SK-N-SH (cell line): ENCODE measurements at regions not wholly inside any gene's neighbourhood (a gene's known extent, or its start where the extent isn't known, plus 50 kb on each side); places are given as distances from the start of the nearest gene placed in this dataset.

Experiments used
- CTCF ChIA-PET: fragments of 300-600, 350-600 bp; formaldehyde crosslinking; extraction: SDS; loops from one replicate; lab custom pipeline; 2021; lab: Yijun Ruan, JAX
- POLR2A ChIA-PET: fragments of 350-600 bp; sonication (Branson Sonifier 250); formaldehyde crosslinking; extraction: SDS; loops from one replicate; lab custom pipeline; 2020; ENCODE audit warnings: antibody characterized with exemption, inconsistent platforms; lab: Yijun Ruan, JAX
- DNase-seq: peaks from one replicate; pipeline ENCODE4 v3.0.0; 2012
- H2AFZ ChIP-seq: fragments of 200-600 bp; sonication (generic); 2 replicates; pipeline ENCODE4 v1.8.1; 2016; ENCODE audit warnings: antibody characterized with exemption, mild to moderate bottlenecking, low read depth
- H3F3A ChIP-seq: fragments of 200-600 bp; sonication (generic); replicated peaks from 2 replicates; pipeline ENCODE3; 2016; ENCODE audit warnings: antibody characterized with exemption, mild to moderate bottlenecking; ENCODE audit not compliant: insufficient read depth
- H3K27ac ChIP-seq, 2 experiments: fragments of 200-500 bp in 1 of 2; fragments of 200-600 bp in 1 of 2; sonication (Bioruptor generic) in 1 of 2; sonication (generic), shearing (Covaris generic) in 1 of 2; 2 replicates each; pipeline versions ENCODE4 v1.5.1 to v1.6.1; 2014 to 2016; ENCODE audit warnings: low read depth in 2 of 2, inconsistent platforms in 1 of 2, low read length in 1 of 2, mild to moderate bottlenecking in 1 of 2, mixed read lengths in 1 of 2
- H3K27me3 ChIP-seq: fragments of 200-600 bp; sonication (generic), shearing (Covaris generic); 2 replicates; pipeline ENCODE4 v1.6.1; 2016; ENCODE audit warnings: mixed run types; ENCODE audit not compliant: insufficient read depth
- H3K36me3 ChIP-seq, 2 experiments: fragments of 200-500 bp in 1 of 2; fragments of 200-600 bp in 1 of 2; sonication (Bioruptor generic) in 1 of 2; sonication (generic) in 1 of 2; replicated peaks in 1 of 2; 2 replicates each; pipeline versions ENCODE3 to v1.5.1; 2014 to 2016; ENCODE audit warnings: low read length in 1 of 2, mild to moderate bottlenecking in 1 of 2; ENCODE audit not compliant: insufficient read depth in 2 of 2, control insufficient read depth in 1 of 2
- H3K4me1 ChIP-seq, 2 experiments: fragments of 200-500 bp in 1 of 2; fragments of 200-600 bp in 1 of 2; sonication (Bioruptor generic) in 1 of 2; sonication (generic), shearing (Covaris generic) in 1 of 2; 2 replicates each; pipeline versions ENCODE4 v1.5.1 to v1.6.1; 2014 to 2016; ENCODE audit warnings: low read depth in 1 of 2, low read length in 1 of 2, mixed run types in 1 of 2; ENCODE audit not compliant: insufficient read depth in 2 of 2, control insufficient read depth in 1 of 2
- H3K4me2 ChIP-seq: fragments of 200-600 bp; sonication (generic), shearing (Covaris generic); 2 replicates; pipeline ENCODE4 v1.6.1; 2017; ENCODE audit warnings: mixed run types
- H3K4me3 ChIP-seq, 2 experiments: fragments of 200-500 bp in 1 of 2; fragments of 200-600 bp in 1 of 2; sonication (Bioruptor generic) in 1 of 2; sonication (generic), shearing (Covaris generic) in 1 of 2; 2 replicates each; pipeline versions ENCODE4 v1.5.1 to v1.8.1; 2014 to 2016; ENCODE audit warnings: low read depth in 2 of 2, inconsistent platforms in 1 of 2, low read length in 1 of 2, mild to moderate bottlenecking in 1 of 2, mixed read lengths in 1 of 2, moderate library complexity in 1 of 2
- H3K79me2 ChIP-seq: fragments of 200-600 bp; sonication (generic); 2 replicates; pipeline ENCODE4 v1.8.1; 2017; ENCODE audit warnings: mild to moderate bottlenecking; ENCODE audit not compliant: insufficient read depth
- H3K9ac ChIP-seq: fragments of 200-600 bp; sonication (generic); 2 replicates; pipeline ENCODE4 v1.6.1; 2017; ENCODE audit warnings: mixed run types
- H3K9me2 ChIP-seq: fragments of 200-600 bp; sonication (generic); 2 replicates; pipeline ENCODE4 v1.6.1; 2017; ENCODE audit warnings: mixed run types
- H3K9me3 ChIP-seq: fragments of 200-600 bp; sonication (generic); 2 replicates; pipeline ENCODE4 v1.6.1; 2017; ENCODE audit warnings: mixed run types, mild to moderate bottlenecking, moderate library complexity
- H4K20me1 ChIP-seq: fragments of 200-600 bp; sonication (generic); 2 replicates; pipeline ENCODE4 v1.6.1; 2017; ENCODE audit warnings: mild to moderate bottlenecking, mixed run types; ENCODE audit not compliant: insufficient read depth
- EZH2phosphoT487 ChIP-seq: fragments of 200-600 bp; sonication (generic); IDR thresholded peaks from 2 replicates; pipeline ENCODE4 v1.6.1; 2017; ENCODE audit warnings: low read depth, mixed run types, mild to moderate bottlenecking, antibody characterized with exemption, moderate library complexity, borderline replicate concordance
- FOXJ3 ChIP-seq: sonication (generic); formaldehyde crosslinking; IDR thresholded peaks from 2 replicates; pipeline ENCODE4 v1.5.1; 2020; ENCODE audit warnings: mild to moderate bottlenecking, missing genetic modification reagents
- FOXM1 ChIP-seq: IDR thresholded peaks from 2 replicates; pipeline ENCODE4 v1.4.0; 2012; ENCODE audit warnings: low read depth, mild to moderate bottlenecking
- GABPA ChIP-seq: IDR thresholded peaks from 2 replicates; pipeline ENCODE4 v1.4.0; 2012; ENCODE audit warnings: low read depth, mild to moderate bottlenecking
- MEF2A ChIP-seq: IDR thresholded peaks from 2 replicates; pipeline ENCODE4 v1.4.0; 2012; ENCODE audit warnings: low read depth, borderline replicate concordance
- MXI1 ChIP-seq: IDR thresholded peaks from 2 replicates; pipeline ENCODE4 v1.6.1; 2012; ENCODE audit warnings: mild to moderate bottlenecking, low read depth, low read length, improper control_type of control experiment
- NRF1 ChIP-seq: IDR thresholded peaks from 2 replicates; pipeline ENCODE4 v1.6.1; 2012; ENCODE audit warnings: low read depth, mild to moderate bottlenecking, low read length
- RXRA ChIP-seq: IDR thresholded peaks from 2 replicates; pipeline ENCODE4 v1.4.0; 2012; ENCODE audit warnings: low read depth, mild to moderate bottlenecking, borderline replicate concordance
- TAF1 ChIP-seq: IDR thresholded peaks from 2 replicates; pipeline ENCODE4 v1.6.1; 2012; ENCODE audit warnings: low read depth, mild to moderate bottlenecking, low read length, moderate library complexity, borderline replicate concordance
- WGBS: methylation state at CpG from one replicate; pipeline ENCODE4 v1.1.6; 2017; ENCODE audit warnings: low lambda C conversion rate; 5-methylcytosine and 5-hydroxymethylcytosine counted together
- TF ChIP-seq, protein P1 (sequence below): fragments of 150-350 bp; IDR thresholded peaks from 2 replicates; pipeline ENCODE4 v1.6.1; 2016; ENCODE audit warnings: mild to moderate bottlenecking, low read depth, low read length
- TF ChIP-seq, protein P2 (sequence below): IDR thresholded peaks from 2 replicates; pipeline ENCODE4 v1.4.0; 2012; ENCODE audit warnings: low read depth, borderline replicate concordance
- TF ChIP-seq, protein P3 (sequence below): IDR thresholded peaks from 2 replicates; pipeline ENCODE4 v1.6.1; 2012; ENCODE audit warnings: mild to moderate bottlenecking, low read depth, low read length, moderate library complexity

GRCh38 chr11:10938650-10939387 is 81.0 kb upstream of the ZBED5 start:
- Histone ChIP-seq H3K4me2 (no peak overlapping the region), H3K9me2 (no peaks in the 10 kb centered on the region), H4K20me1 (no peaks in the 10 kb centered on the region), H3K27me3 (no peaks in the 10 kb centered on the region), H3K4me1 (peaks cover 0 to 3% of the 10 kb centered on the region in 2 experiments; a peak in 1 of 4 replicates), H3K79me2 (no peaks in the 10 kb centered on the region), H3F3A (no peaks in the 10 kb centered on the region), H3K9me3 (no peaks in the 10 kb centered on the region), H3K36me3 (no peaks in the 10 kb centered on the region), H3K4me3 (no peak overlapping the region), H3K27ac (no peak overlapping the region), H3K9ac (no peak overlapping the region), H2AFZ (no peak overlapping the region)
- DNase-seq: no peak
- TF ChIP-seq NRF1: no peak
- TF ChIP-seq, protein P1, sequence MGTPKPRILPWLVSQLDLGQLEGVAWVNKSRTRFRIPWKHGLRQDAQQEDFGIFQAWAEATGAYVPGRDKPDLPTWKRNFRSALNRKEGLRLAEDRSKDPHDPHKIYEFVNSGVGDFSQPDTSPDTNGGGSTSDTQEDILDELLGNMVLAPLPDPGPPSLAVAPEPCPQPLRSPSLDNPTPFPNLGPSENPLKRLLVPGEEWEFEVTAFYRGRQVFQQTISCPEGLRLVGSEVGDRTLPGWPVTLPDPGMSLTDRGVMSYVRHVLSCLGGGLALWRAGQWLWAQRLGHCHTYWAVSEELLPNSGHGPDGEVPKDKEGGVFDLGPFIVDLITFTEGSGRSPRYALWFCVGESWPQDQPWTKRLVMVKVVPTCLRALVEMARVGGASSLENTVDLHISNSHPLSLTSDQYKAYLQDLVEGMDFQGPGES: no peak
- TF ChIP-seq FOXM1: no peak
- TF ChIP-seq FOXJ3 (CRISPR knock-in tag): no peak
- ChIA-PET CTCF (interaction anchor here (0.8 to 3.4 kb wide), 3 partner anchors 84 to 849 kb away, joined by 3 to 22 read pairs (median 4); no protein-coding TSS in a partner anchor), POLR2A (no interaction called here)
- WGBS: 59% methylated on average over 5 of the region's 5 CpGs

- Histone ChIP-seq H2AFZ (no peak overlapping the region), H3K4me2 (no peak overlapping the region), H3F3A (peaks cover 2% of the 10 kb centered on the region), H3K79me2 (no peaks in the 10 kb centered on the region), H4K20me1 (no peaks in the 10 kb centered on the region), H3K9ac (no peak overlapping the region), H3K9me3 (no peaks in the 10 kb centered on the region), H3K4me1 (peaks cover 0 to 3% of the 10 kb centered on the region in 2 experiments; a peak in 1 of 4 replicates), H3K36me3 (no peaks in the 10 kb centered on the region), H3K9me2 (no peaks in the 10 kb centered on the region), H3K27ac (no peak overlapping the region), H3K4me3 (no peak overlapping the region), H3K27me3 (no peaks in the 10 kb centered on the region)
- DNase-seq: no peak
- 100% methylated on average over 2 of the region's 5 CpGs for WGBS
- ChIA-PET POLR2A (no interaction called here), CTCF (interaction anchor here (3.4 kb wide), 1 partner anchor 850 kb away, joined by 22 read pairs; no protein-coding TSS in a partner anchor)
- TF ChIP-seq RXRA (no peak), EZH2phosphoT487 (no peak), TAF1 (no peak), MEF2A (no peak), GABPA (no peak)
Observed at GRCh38 chr11:10938231-10938630, 80.4 kb upstream of the ZBED5 start.

DNA sequence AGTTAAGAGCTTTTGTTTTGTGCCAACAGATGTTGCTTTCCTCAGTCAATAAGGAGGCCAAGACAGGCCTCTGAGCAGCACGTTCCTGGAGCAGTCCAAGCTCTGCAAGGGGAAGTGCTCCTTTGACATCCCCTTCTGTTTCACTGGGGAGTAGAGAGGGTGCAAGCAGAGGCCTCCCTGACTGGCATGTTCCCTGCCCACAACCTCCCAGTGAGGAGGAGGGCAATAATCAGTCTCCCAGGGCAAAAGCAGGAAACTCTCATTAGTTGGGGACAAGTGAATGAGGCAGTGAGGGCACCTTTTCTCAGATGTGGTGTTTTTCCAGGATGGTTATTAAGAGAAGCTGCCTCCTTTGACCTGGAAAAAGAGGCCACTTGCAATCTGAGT is 79.5 kb upstream of the ZBED5 start:
- POLR2A ChIA-PET: interaction anchor here (1.3 kb wide), 1 partner anchor 129 kb away, joined by 3 read pairs; the partner anchor contains the start of gene EIF4G2
- Histone ChIP-seq H3K4me2 (no peak overlapping the region), H3K79me2 (no peaks in the 10 kb centered on the region), H3K9me3 (no peaks in the 10 kb centered on the region), H2AFZ (no peak overlapping the region), H3K27me3 (no peaks in the 10 kb centered on the region), H4K20me1 (no peaks in the 10 kb centered on the region), H3F3A (peaks cover 8% of the 10 kb centered on the region), H3K9ac (no peak overlapping the region), H3K36me3 (no peaks in the 10 kb centered on the region), H3K9me2 (no peaks in the 10 kb centered on the region), H3K27ac (no peak overlapping the region), H3K4me1 (peaks cover 0 to 3% of the 10 kb centered on the region in 2 experiments; a peak in 1 of 4 replicates), H3K4me3 (no peak overlapping the region)
- no peak for DNase-seq
- 86% methylated on average over 1 of the region's 1 CpG for WGBS
- CTCF ChIA-PET: interaction anchor here (0.9 to 3.4 kb wide), 5 partner anchors 73 to 850 kb away, joined by 3 to 22 read pairs (median 7); no protein-coding TSS in a partner anchor
- TF ChIP-seq, protein P2, sequence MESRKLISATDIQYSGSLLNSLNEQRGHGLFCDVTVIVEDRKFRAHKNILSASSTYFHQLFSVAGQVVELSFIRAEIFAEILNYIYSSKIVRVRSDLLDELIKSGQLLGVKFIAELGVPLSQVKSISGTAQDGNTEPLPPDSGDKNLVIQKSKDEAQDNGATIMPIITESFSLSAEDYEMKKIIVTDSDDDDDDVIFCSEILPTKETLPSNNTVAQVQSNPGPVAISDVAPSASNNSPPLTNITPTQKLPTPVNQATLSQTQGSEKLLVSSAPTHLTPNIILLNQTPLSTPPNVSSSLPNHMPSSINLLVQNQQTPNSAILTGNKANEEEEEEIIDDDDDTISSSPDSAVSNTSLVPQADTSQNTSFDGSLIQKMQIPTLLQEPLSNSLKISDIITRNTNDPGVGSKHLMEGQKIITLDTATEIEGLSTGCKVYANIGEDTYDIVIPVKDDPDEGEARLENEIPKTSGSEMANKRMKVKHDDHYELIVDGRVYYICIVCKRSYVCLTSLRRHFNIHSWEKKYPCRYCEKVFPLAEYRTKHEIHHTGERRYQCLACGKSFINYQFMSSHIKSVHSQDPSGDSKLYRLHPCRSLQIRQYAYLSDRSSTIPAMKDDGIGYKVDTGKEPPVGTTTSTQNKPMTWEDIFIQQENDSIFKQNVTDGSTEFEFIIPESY: no peak
- no peak for TF ChIP-seq MXI1
- TF ChIP-seq, protein P3, sequence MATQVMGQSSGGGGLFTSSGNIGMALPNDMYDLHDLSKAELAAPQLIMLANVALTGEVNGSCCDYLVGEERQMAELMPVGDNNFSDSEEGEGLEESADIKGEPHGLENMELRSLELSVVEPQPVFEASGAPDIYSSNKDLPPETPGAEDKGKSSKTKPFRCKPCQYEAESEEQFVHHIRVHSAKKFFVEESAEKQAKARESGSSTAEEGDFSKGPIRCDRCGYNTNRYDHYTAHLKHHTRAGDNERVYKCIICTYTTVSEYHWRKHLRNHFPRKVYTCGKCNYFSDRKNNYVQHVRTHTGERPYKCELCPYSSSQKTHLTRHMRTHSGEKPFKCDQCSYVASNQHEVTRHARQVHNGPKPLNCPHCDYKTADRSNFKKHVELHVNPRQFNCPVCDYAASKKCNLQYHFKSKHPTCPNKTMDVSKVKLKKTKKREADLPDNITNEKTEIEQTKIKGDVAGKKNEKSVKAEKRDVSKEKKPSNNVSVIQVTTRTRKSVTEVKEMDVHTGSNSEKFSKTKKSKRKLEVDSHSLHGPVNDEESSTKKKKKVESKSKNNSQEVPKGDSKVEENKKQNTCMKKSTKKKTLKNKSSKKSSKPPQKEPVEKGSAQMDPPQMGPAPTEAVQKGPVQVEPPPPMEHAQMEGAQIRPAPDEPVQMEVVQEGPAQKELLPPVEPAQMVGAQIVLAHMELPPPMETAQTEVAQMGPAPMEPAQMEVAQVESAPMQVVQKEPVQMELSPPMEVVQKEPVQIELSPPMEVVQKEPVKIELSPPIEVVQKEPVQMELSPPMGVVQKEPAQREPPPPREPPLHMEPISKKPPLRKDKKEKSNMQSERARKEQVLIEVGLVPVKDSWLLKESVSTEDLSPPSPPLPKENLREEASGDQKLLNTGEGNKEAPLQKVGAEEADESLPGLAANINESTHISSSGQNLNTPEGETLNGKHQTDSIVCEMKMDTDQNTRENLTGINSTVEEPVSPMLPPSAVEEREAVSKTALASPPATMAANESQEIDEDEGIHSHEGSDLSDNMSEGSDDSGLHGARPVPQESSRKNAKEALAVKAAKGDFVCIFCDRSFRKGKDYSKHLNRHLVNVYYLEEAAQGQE: no peak
